ENCODE measurements at regions not wholly inside any gene's neighbourhood (a gene's known extent, or its start where the extent isn't known, plus 50 kb on each side); places are given as distances from the start of the nearest gene placed in this dataset.

DNA sequence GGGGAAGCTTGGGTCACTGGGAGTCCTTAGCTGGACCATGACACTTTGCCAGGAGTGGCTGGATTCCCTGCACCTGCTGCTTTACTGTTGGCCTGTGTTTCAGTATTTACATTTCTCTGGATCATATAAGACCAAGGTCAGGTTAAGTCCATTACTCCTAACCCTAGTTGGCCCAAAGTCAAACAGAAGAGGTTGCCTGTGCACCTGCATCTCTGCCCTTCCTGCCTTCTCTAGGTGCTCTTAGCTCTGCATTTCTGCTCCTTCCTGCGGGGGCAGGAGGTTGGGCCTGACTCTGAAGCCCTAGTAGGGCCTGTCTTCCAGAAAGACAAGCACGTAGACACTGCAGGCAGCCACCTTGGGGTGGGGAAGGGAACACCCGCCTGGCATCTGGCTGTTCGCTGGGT, 124.3 kb downstream of the RPLP1 start:
- DNase-seq (ENCODE audit: low read depth, low spot score): no peak

DNA sequence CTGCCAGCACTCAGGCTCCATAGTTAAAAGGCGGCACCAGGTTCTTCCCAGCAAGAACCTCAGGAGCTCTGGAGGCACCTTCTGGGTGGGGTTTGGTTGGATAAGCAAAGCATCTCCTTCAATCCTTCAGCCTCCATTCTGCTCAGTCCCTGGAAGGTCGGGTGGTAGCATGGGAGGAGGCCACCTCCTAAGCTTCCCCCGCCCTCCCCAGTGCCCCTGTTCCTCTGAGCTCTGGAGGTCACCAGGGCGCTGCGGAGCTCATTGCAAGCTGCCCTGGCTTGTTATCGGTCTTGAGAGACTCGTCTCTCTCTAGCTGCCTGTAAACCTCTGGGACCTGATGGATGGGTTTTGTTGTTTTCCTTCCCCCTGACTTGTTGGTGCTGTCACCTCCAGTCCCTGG, 124.8 kb downstream of the RPLP1 start:
- no peak for DNase-seq (ENCODE audit: low read depth, low spot score)

- no peak for DNase-seq (ENCODE audit: low read depth, low spot score)
These were observed 125.6 kb downstream of the RPLP1 start for GRCh38 chr15:69578252-69578651.

DNA sequence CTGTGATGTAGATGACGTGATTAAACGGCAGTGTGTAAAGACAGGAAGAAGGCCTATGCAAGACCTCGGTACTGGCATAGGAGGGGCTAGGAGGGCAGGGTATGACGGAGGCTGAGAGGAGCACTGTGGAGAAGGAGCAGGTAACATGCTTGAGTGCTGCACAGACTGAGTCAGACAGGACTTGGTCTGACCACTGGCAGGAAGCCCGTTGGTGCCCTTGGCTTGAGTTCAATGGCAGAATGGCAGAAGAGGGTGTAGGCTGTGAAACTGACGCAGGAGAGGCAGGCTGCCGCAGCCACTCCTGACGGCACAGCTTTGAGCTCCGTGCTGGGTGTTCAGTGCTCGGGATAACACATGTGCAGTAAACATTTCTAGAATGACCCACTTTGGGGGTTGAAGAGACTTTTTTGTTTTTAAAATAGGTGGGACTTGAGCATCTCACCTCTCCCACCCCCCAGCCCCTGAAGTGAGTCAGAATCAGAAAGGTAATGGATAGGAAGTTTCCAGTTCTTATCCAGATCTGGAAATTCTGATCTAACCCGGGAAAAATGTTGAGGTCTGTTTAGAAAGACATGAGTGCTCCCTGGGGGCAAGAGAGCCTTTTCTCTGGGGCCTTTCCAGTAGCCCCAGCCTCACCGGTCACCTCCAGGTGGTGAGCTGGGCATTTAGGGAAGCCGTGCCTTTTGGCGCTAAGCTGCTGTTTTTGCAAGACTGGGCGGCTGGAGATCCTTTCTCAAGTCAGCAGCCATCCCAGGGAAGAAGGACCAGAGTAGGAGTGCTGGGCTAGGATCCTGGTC, 126.4 kb downstream of the RPLP1 start:
- no peak for DNase-seq (ENCODE audit: low read depth, low spot score)

DNA sequence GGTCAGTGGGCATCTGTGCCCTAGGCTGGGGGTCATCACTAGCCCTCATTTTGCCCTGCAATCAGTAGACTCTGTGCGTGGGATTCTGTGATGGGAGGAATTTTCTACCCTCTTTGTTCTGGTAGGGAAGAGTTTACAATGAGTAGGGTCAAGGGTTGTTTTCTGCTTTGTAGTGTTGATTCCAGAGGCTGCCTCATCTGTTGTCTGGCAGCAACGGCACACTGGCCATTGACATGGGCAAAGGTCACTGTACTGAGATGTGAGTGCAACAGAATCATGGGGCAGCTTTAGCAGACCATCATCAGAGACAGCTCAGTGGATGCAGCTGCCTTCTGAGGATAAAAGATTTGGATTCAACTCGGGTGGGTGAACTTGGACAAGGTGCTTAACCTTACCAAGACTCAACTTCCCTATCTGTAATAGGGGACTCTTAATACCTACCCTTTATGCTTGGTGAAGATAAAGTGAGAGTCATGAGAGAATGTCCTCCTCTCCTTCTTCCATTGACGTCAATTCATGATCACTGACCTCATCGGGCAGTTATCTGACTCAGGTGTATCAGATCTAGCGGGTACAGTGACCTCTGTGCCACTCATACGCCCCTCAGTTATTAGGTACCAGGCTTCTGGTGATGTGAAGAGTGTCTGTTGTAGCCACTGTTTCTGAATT, 127.5 kb downstream of the RPLP1 start:
- no peak for DNase-seq (ENCODE audit: low read depth, low spot score)

GRCh38 chr15:69583626-69584025, 131.0 kb downstream of the RPLP1 start:
- no peak for DNase-seq (ENCODE audit: low read depth, low spot score)

DNA sequence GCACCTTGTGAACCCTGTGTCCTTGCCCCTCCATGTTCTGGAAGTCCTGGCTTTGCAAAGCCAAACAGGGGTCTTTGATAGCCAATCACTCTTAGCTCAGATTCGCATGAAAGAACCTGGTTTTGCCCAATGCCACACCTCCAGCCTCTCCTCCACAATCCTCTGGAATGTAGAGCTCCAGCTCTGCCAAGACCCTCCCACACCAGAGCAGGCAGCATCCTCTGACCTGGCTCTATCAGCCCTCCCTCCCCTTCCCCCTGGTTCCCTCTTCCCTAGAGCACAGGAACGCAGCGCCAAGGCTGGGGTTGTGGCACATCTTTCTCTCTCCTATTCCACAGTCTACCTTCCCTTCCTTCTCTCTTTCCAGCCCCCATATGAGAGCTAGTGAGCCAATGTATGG, 133.3 kb downstream of the RPLP1 start:
- no peak for DNase-seq (ENCODE audit: low read depth, low spot score)

- no peak for DNase-seq (ENCODE audit: low read depth, low spot score)
These were observed 134.1 kb downstream of the RPLP1 start for GRCh38 chr15:69586721-69587120.

DNA sequence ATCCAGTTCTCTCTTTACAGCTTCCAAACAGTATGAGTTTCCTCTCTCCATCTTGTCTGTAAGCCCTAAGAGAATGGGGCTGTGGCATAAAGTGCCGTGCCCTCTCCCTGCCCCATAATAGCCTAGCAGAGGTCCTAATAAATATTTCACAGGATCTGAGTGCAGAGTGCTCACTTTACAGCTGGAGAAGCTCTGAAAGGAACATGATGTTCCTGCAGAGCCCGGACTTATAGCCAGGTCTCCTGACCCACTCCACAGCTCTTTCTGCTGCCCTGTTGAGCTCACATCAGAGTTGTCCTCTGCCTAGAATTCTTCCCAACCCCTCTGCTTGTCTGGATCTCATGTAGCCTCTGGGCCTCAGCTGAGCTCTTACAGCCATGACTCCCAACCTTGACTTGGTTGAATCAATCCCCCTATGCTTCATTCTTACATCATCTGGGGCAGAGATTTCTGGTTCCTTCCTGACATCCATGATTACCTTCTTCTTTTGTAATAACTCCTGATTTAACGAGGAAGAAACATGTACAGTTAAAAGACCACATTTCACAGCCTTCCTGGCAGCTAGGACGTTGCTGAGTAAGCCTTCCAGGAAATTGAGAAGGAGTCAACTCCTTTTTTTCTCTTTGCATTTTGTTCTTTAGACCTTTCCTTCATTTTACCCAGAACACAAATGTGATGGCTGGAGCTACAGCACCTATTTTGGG, 135.3 kb downstream of the RPLP1 start:
- DNase-seq (ENCODE audit: low read depth, low spot score): no peak

DNA sequence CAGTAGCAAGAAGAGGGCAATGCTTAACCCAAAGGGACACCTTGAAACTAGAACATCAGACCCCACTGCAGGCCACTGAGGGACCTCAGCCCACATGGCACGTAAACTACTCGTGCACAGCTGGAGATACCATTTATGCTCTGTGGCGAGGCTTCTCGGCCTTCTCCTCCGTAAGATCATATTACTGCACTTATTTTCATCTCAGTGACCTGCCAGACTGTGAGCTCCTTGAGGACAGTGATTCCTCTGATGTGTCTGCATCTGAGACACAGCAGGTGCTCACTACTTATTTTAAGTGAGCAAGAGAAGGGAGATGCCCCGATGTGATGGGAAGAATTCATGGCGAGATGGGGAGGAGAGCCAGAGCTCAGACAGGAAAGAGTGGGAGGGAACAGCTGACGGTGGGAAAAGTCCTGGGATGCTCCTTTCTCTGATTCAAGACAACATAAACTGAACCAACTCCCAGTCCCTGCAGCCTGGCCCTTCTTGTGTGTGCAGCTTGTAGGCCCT, 137.6 kb downstream of the RPLP1 start:
- DNase-seq (ENCODE audit: low read depth, low spot score): no peak

GRCh38 chr15:69590932-69591524, 138.4 kb downstream of the RPLP1 start:
- no peak for DNase-seq (ENCODE audit: low read depth, low spot score)

- no peak for DNase-seq (ENCODE audit: low read depth, low spot score)
These were observed 139.4 kb downstream of the RPLP1 start for GRCh38 chr15:69591905-69592508.

GRCh38 chr15:69592954-69593353, 140.3 kb downstream of the RPLP1 start:
- DNase-seq (ENCODE audit: low read depth, low spot score): no peak

- no peak for DNase-seq (ENCODE audit: low read depth, low spot score)
These were observed 140.9 kb downstream of the RPLP1 start for GRCh38 chr15:69593488-69593887.

DNA sequence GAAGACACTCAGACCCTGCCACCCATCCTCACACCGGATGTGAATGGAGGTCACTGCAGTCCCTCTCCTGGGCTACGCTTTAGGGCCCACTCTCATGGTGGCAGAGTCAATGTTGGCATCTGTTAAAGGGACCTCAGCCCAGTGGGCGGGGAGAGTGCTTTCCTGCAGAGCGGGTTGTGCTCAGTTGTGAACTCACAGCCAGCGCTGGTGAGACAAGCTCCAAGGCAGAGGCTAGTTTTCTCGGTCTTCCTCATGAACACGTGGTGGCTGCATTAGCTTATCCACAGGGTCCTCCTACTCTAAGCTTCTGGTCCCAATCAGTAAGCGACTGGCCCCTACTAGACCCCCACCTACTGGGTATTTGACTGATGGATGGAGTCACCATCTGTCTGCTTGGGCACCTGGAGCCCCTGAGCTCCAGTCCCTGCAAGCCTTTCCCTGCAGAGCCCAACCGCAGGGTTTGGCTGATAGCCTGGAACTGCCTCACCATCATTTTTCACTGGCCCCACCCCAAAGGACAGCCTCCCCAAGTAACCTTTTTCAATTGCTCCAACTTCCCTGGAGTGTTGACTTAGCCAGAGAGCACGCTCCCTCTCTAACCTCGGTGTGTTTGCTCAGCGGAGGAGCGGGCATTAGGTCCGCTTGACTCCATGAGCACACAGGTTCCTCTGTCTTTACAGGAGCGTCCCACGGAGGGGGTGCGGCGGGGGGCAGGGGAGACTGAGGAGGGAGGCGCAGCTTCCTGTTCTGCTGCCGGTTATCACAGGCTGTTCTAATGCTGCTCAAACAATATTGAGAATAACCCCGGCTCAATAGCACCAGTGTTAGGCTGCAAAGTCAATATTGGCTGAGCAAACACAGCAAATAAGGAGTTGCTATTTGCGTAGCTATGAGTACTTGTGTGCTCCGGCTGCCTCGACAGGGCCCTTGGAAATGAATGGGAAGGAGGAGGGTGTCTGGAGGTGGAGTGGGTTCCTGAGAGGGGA, 141.7 kb downstream of the RPLP1 start:
- DNase-seq (ENCODE audit: low read depth, low spot score): no peak

DNA sequence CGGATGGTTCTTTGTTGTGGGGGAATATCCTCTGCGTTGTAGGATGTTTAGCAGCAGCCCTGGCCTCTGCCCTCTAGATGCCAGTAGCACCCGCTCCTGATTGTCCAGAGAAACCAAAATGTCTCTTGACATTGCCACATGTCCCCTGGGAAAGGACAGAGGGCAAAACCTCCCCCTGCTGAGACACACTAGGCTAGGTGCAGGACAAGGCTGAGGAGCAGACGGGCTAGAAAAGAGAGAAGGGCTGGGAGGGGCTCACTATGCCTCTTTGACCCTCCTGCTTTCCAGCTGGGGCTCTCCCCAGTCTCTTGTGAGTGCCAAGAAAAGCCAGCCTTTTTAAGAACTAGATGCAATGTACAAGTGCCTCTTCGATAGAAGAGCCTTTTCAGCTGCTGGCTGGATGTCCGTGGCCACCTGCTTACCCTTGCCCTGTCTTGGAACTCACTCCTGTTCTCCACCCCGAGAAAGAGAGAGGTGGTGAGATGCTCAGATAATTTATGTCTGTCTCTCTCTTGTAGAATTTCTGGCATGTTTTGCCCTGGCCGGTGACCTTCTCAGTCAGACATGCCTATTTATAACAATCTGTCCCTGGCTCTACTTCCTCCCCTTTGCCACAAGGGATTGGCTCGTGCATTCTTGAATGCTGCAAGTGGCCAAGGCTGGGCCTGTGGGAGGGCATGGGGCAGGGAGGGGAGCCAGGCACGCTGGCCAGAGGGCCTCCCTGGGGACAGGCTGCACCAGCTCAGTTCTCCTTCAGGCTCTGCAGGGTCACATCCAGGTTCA, 142.6 kb downstream of the RPLP1 start:
- DNase-seq (ENCODE audit: low read depth, low spot score): no peak

DNA sequence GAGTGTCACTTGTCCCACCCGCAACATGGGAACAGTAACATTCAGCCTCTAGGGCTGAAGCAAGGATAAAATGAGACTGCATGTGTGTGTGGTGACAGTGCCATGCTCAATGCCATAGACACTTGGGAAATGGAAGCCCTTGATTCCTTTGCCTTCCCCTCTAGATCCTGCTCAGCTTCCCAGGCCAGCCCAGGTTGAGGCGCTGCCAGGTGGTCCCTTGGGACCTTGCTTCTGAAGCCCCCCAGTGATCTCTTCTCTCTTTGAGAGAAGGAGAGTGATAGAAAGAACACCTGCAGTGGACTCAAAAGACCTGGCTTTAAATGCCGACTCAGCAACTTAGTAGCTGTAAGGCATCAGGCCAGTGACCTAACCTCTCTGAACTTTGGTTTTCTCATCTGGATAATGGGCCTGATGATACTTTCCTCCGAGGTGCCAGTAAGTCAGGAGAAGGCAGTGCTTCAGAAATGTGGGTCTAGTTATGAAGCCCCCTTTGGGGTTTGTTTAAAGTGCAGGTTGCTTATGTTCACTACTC, 144.5 kb downstream of the RPLP1 start:
- no peak for DNase-seq (ENCODE audit: low read depth, low spot score)

DNA sequence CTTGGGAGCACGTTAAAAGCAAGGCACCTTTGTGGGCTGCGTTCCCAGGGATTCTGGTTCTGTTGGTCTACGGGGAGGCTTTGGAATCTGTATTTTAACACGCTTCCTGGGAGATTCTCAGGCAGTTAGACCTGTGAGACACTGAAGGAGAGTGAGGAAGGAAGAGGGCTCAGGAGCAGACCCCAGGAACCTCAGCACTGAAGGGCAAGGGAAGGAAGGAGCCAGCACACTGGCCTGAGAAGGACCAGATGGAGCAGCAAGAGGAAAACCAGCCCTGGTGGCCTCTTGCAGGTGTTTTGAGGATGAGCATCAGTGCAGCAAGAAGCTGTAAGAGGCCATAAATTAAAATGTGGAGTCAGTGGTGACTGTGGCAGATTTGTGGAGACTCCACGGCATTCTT, 146.7 kb downstream of the RPLP1 start:
- DNase-seq (ENCODE audit: low read depth, low spot score): no peak

DNA sequence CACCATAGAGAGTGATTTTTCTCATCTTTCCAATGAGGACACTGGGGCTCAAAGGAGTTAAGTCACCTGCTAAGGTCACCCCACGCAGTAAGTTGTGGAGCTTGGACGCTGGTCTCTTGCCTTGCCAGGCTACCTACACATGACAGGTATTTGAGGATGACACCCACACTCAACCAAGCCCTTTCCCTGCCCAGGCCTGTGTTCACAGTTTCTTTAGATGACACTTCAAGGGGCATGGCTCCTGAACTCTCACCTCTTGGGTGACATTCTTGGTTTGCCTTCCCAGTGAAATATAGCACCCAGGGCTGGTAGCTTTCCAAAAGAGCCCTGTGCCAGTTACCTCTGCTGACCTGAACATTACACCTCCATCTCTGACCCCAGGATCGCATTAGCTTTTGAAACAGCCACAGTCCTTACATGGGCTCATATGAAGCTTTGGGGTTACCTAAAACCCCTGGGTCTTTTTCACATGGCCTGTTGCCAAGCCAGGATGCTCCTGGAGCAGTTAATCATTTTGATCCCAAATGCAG, 148.0 kb downstream of the RPLP1 start:
- no peak for DNase-seq (ENCODE audit: low read depth, low spot score)

Measured in iPS DF 19.7 (cell line).